ENCODE measurements at regions not wholly inside any gene's neighbourhood (a gene's known extent, or its start where the extent isn't known, plus 50 kb on each side); places are given as distances from the start of the nearest gene placed in this dataset.
"Not testable (repeated sequence)": the region's sequence is repeated elsewhere in the genome, so short reads cannot be mapped to it uniquely, and the experiment has no call there.

GRCh38 chr1:804378-805115 lies 118.1 kb upstream of the OR4F16 start:
- not testable (repeated sequence) for DNase-seq (ENCODE audit: low spot score in 2 of 2, unreplicated experiment in 2 of 2); H3K27me3 Mint-ChIP-seq (ENCODE audit: low read depth); H3K27ac Mint-ChIP-seq; H3K9me3 Mint-ChIP-seq; H3K36me3 Mint-ChIP-seq; H3K4me1 Mint-ChIP-seq; H3K4me3 Mint-ChIP-seq

- DNase-seq (ENCODE audit: low spot score in 2 of 2, unreplicated experiment in 2 of 2); H3K4me1 Mint-ChIP-seq; H3K27ac Mint-ChIP-seq; H3K36me3 Mint-ChIP-seq; H3K27me3 Mint-ChIP-seq (ENCODE audit: low read depth); H3K9me3 Mint-ChIP-seq; H3K4me3 Mint-ChIP-seq: not testable (repeated sequence)
Measured at GRCh38 chr1:805310-805709, 118.4 kb upstream of the SAMD11 start.

- H3K4me1 Mint-ChIP-seq; H3K36me3 Mint-ChIP-seq; H3K27ac Mint-ChIP-seq; DNase-seq (ENCODE audit: low spot score in 2 of 2, unreplicated experiment in 2 of 2); H3K27me3 Mint-ChIP-seq (ENCODE audit: low read depth); H3K9me3 Mint-ChIP-seq; H3K4me3 Mint-ChIP-seq: not testable (repeated sequence)
Measured at GRCh38 chr1:807066-807465, 116.7 kb upstream of the SAMD11 start.

- DNase-seq (ENCODE audit: low spot score in 2 of 2, unreplicated experiment in 2 of 2); H3K4me3 Mint-ChIP-seq; H3K9me3 Mint-ChIP-seq; H3K27me3 Mint-ChIP-seq (ENCODE audit: low read depth); H3K4me1 Mint-ChIP-seq; H3K36me3 Mint-ChIP-seq; H3K27ac Mint-ChIP-seq: not testable (repeated sequence)
Measured at GRCh38 chr1:807699-808390, 115.9 kb upstream of the SAMD11 start.

- H3K9me3 Mint-ChIP-seq; H3K4me1 Mint-ChIP-seq; H3K4me3 Mint-ChIP-seq; H3K27ac Mint-ChIP-seq; H3K27me3 Mint-ChIP-seq (ENCODE audit: low read depth); DNase-seq (ENCODE audit: low spot score in 2 of 2, unreplicated experiment in 2 of 2); H3K36me3 Mint-ChIP-seq: not testable (repeated sequence)
Measured at GRCh38 chr1:810949-811348, 112.8 kb upstream of the SAMD11 start.

GRCh38 chr1:812535-813127 lies 111.1 kb upstream of the SAMD11 start:
- H3K9me3 Mint-ChIP-seq; DNase-seq (ENCODE audit: low spot score in 2 of 2, unreplicated experiment in 2 of 2); H3K27ac Mint-ChIP-seq; H3K36me3 Mint-ChIP-seq; H3K27me3 Mint-ChIP-seq (ENCODE audit: low read depth); H3K4me1 Mint-ChIP-seq; H3K4me3 Mint-ChIP-seq: not testable (repeated sequence)

- not testable (repeated sequence) for DNase-seq (ENCODE audit: low spot score in 2 of 2, unreplicated experiment in 2 of 2)
Measured at GRCh38 chr1:814543-814942, 109.2 kb upstream of the SAMD11 start.

GRCh38 chr1:815147-815922 lies 108.4 kb upstream of the SAMD11 start:
- H3K4me3 Mint-ChIP-seq; H3K9me3 Mint-ChIP-seq; H3K27me3 Mint-ChIP-seq (ENCODE audit: low read depth); H3K4me1 Mint-ChIP-seq; H3K27ac Mint-ChIP-seq; H3K36me3 Mint-ChIP-seq; DNase-seq (ENCODE audit: low spot score in 2 of 2, unreplicated experiment in 2 of 2): not testable (repeated sequence)

More at GRCh38 chr1:814543-814942, 109.2 kb upstream of the SAMD11 start:
- H3K36me3 Mint-ChIP-seq; H3K4me3 Mint-ChIP-seq; H3K9me3 Mint-ChIP-seq; H3K4me1 Mint-ChIP-seq; H3K27me3 Mint-ChIP-seq (ENCODE audit: low read depth); H3K27ac Mint-ChIP-seq: not testable (repeated sequence)

- not testable (repeated sequence) for H3K27me3 Mint-ChIP-seq (ENCODE audit: low read depth)
Measured at GRCh38 chr1:817071-817599, 106.6 kb upstream of the SAMD11 start.

GRCh38 chr1:817658-818617 lies 105.8 kb upstream of the SAMD11 start:
- not testable (repeated sequence) for H3K4me3 Mint-ChIP-seq; H3K36me3 Mint-ChIP-seq; H3K27ac Mint-ChIP-seq; H3K9me3 Mint-ChIP-seq; H3K4me1 Mint-ChIP-seq; DNase-seq (ENCODE audit: low spot score in 2 of 2, unreplicated experiment in 2 of 2); H3K27me3 Mint-ChIP-seq (ENCODE audit: low read depth)

More at GRCh38 chr1:817071-817599, 106.6 kb upstream of the SAMD11 start:
- not testable (repeated sequence) for H3K36me3 Mint-ChIP-seq; DNase-seq (ENCODE audit: low spot score in 2 of 2, unreplicated experiment in 2 of 2); H3K9me3 Mint-ChIP-seq; H3K4me3 Mint-ChIP-seq; H3K27ac Mint-ChIP-seq; H3K4me1 Mint-ChIP-seq

Measured in mesothelial cell of epicardium (in vitro differentiated cells).